ENCODE measurements at regions not wholly inside any gene's neighbourhood (a gene's known extent, or its start where the extent isn't known, plus 50 kb on each side); places are given as distances from the start of the nearest gene placed in this dataset.

- no peaks in the 10 kb centered on the region for H3K4me1 ChIP-seq (ENCODE audit: insufficient read depth, low read length)
- H3K4me2 ChIP-seq (ENCODE audit: low read length), result no peak overlapping the region
- H4K20me1 ChIP-seq (ENCODE audit: low read length), result no peaks in the 10 kb centered on the region
- ChIA-PET POLR2A (ENCODE audit: unreplicated experiment) (no interaction called here), CTCF (no interaction called here)
- H3K4me3 ChIP-seq (ENCODE audit: low read length), result no peak overlapping the region
- H3F3A ChIP-seq (ENCODE audit: low read length, unreplicated experiment), result no peaks in the 10 kb centered on the region
- H3K36me3 ChIP-seq (ENCODE audit: low read depth, low read length), result no peaks in the 10 kb centered on the region
- TF ChIP-seq EZH2 (IDR thresholded peaks at IDR 0.05; ENCODE audit: low read length, unreplicated experiment) (no peak), CTCF (conservative IDR thresholded peaks at IDR 0.05; ENCODE audit: low read depth, low read length) (no peak), EZH2phosphoT487 (IDR thresholded peaks at IDR 0.05; ENCODE audit: borderline replicate concordance, low read length) (no peak)
- no peak overlapping the region for H3K27ac ChIP-seq (ENCODE audit: low read length)
- no peak overlapping the region for H3K9ac ChIP-seq (ENCODE audit: low read length)
- ATAC-seq, result no peak
- intact Hi-C loops (cut with micrococcal nuclease), result no loop called here
- no peaks in the 10 kb centered on the region for H3K79me2 ChIP-seq (ENCODE audit: low read length)
- no peak overlapping the region for H2AFZ ChIP-seq (ENCODE audit: low read length)
- no peaks in the 10 kb centered on the region for H3K9me3 ChIP-seq (ENCODE audit: low read length)
- no peaks in the 10 kb centered on the region for H3K9me2 ChIP-seq (replicated peaks; ENCODE audit: low read length)
- DNase-seq, result no peak
- BruUV-seq (replicated peaks), result no TSS peak
- H3K27me3 ChIP-seq (ENCODE audit: low read length), result peaks cover 29% of the 10 kb centered on the region
Observed at GRCh38 chr11:11681536-11681935, 59.7 kb upstream of the GALNT18 start.

GRCh38 chr11:11677672-11678356 is 56.0 kb upstream of the GALNT18 start:
- Histone ChIP-seq H2AFZ (ENCODE audit: low read length) (no peak overlapping the region), H3K9me3 (ENCODE audit: low read length) (no peaks in the 10 kb centered on the region), H3K4me3 (ENCODE audit: low read length) (no peak overlapping the region), H3F3A (ENCODE audit: low read length, unreplicated experiment) (no peaks in the 10 kb centered on the region), H3K9me2 (replicated peaks; ENCODE audit: low read length) (no peaks in the 10 kb centered on the region), H3K4me2 (ENCODE audit: low read length) (no peak overlapping the region), H3K4me1 (ENCODE audit: insufficient read depth, low read length) (no peaks in the 10 kb centered on the region), H3K79me2 (ENCODE audit: low read length) (no peaks in the 10 kb centered on the region), H4K20me1 (ENCODE audit: low read length) (no peaks in the 10 kb centered on the region), H3K9ac (ENCODE audit: low read length) (no peak overlapping the region), H3K36me3 (ENCODE audit: low read depth, low read length) (no peaks in the 10 kb centered on the region), H3K27ac (ENCODE audit: low read length) (no peak overlapping the region), H3K27me3 (ENCODE audit: low read length) (peaks cover 30% of the 10 kb centered on the region)
- no TSS peak for BruUV-seq (replicated peaks)
- intact Hi-C loops (cut with micrococcal nuclease), result no loop called here
- ChIA-PET POLR2A (ENCODE audit: unreplicated experiment) (no interaction called here), CTCF (no interaction called here)
- no peak for ATAC-seq
- TF ChIP-seq CTCF (conservative IDR thresholded peaks at IDR 0.05; ENCODE audit: low read depth, low read length) (no peak), EZH2 (IDR thresholded peaks at IDR 0.05; ENCODE audit: low read length, unreplicated experiment) (no peak), EZH2phosphoT487 (IDR thresholded peaks at IDR 0.05; ENCODE audit: borderline replicate concordance, low read length) (no peak)
- no peak for DNase-seq

GRCh38 chr11:11675671-11676181 is 53.9 kb upstream of the GALNT18 start:
- ChIA-PET CTCF (no interaction called here), POLR2A (ENCODE audit: unreplicated experiment) (no interaction called here)
- H3K9me2 ChIP-seq (replicated peaks; ENCODE audit: low read length), result no peaks in the 10 kb centered on the region
- intact Hi-C loops (cut with micrococcal nuclease), result no loop called here
- H3K27me3 ChIP-seq (ENCODE audit: low read length), result peaks cover 19% of the 10 kb centered on the region
- no TSS peak for BruUV-seq (replicated peaks)
- DNase-seq (no peak), ATAC-seq (no peak)
- no peak overlapping the region for H3K4me2 ChIP-seq (ENCODE audit: low read length)
- H3K4me1 ChIP-seq (ENCODE audit: insufficient read depth, low read length), result no peaks in the 10 kb centered on the region
- no peak overlapping the region for H2AFZ ChIP-seq (ENCODE audit: low read length)
- no peak overlapping the region for H3K4me3 ChIP-seq (ENCODE audit: low read length)
- H3K36me3 ChIP-seq (ENCODE audit: low read depth, low read length), result no peaks in the 10 kb centered on the region
- H3F3A ChIP-seq (ENCODE audit: low read length, unreplicated experiment), result no peaks in the 10 kb centered on the region
- no peaks in the 10 kb centered on the region for H3K9me3 ChIP-seq (ENCODE audit: low read length)
- TF ChIP-seq EZH2 (IDR thresholded peaks at IDR 0.05; ENCODE audit: low read length, unreplicated experiment), result no peak
- no peak for TF ChIP-seq CTCF (conservative IDR thresholded peaks at IDR 0.05; ENCODE audit: low read depth, low read length)
- TF ChIP-seq EZH2phosphoT487 (IDR thresholded peaks at IDR 0.05; ENCODE audit: borderline replicate concordance, low read length), result no peak
- no peaks in the 10 kb centered on the region for H3K79me2 ChIP-seq (ENCODE audit: low read length)
- H4K20me1 ChIP-seq (ENCODE audit: low read length), result no peaks in the 10 kb centered on the region
- H3K9ac ChIP-seq (ENCODE audit: low read length), result no peak overlapping the region
- H3K27ac ChIP-seq (ENCODE audit: low read length), result no peak overlapping the region
